ENCODE measurements at regions not wholly inside any gene's neighbourhood (a gene's known extent, or its start where the extent isn't known, plus 50 kb on each side); places are given as distances from the start of the nearest gene placed in this dataset.

- no peak for DNase-seq
These were observed 135.8 kb upstream of the GPC1 start for GRCh38 chr2:240299710-240300068.

- DNase-seq, result peak; percentile 68
These were observed 135.1 kb upstream of the GPC1 start for GRCh38 chr2:240300261-240300821.

- DNase-seq, result no peak
These were observed 134.6 kb upstream of the GPC1 start for GRCh38 chr2:240300840-240301239.

- DNase-seq, result no peak
These were observed 134.1 kb upstream of the GPC1 start for GRCh38 chr2:240301256-240301795.

GRCh38 chr2:240302041-240302440 lies 133.4 kb upstream of the GPC1 start:
- DNase-seq, result no peak

GRCh38 chr2:240302933-240303595 lies 132.4 kb upstream of the GPC1 start:
- DNase-seq, result no peak

GRCh38 chr2:240303896-240304745 lies 131.3 kb upstream of the GPC1 start:
- peak; percentile 43 for DNase-seq

GRCh38 chr2:240304746-240305161 lies 130.7 kb upstream of the GPC1 start:
- DNase-seq, result peak; percentile 34

- DNase-seq, result peak; percentile 28
These were observed 130.0 kb upstream of the GPC1 start for GRCh38 chr2:240305369-240305962.

- DNase-seq, result no peak
These were observed 129.3 kb upstream of the GPC1 start for GRCh38 chr2:240306185-240306584.

GRCh38 chr2:240308111-240308651 lies 127.3 kb upstream of the GPC1 start:
- peak; percentile 47 for DNase-seq

- DNase-seq, result peak; percentile 13
These were observed 126.2 kb upstream of the GPC1 start for GRCh38 chr2:240309214-240309613.

- peak; percentile 40 for DNase-seq
These were observed 125.3 kb upstream of the GPC1 start for GRCh38 chr2:240310201-240310600.

- DNase-seq, result peak; percentile 40
These were observed 124.8 kb upstream of the GPC1 start for GRCh38 chr2:240310645-240311044.

- peak; percentile 13 for DNase-seq
These were observed 123.6 kb upstream of the GPC1 start for GRCh38 chr2:240311821-240312220.

- DNase-seq, result peak; percentile 33
These were observed 116.1 kb upstream of the GPC1 start for GRCh38 chr2:240319221-240319854.

GRCh38 chr2:240319855-240320203 lies 115.6 kb upstream of the GPC1 start:
- DNase-seq, result peak; percentile 54

GRCh38 chr2:240320204-240320993 lies 115.1 kb upstream of the GPC1 start:
- DNase-seq, result peak; percentile 71

GRCh38 chr2:240322231-240322955 lies 113.1 kb upstream of the GPC1 start:
- DNase-seq, result peak; percentile 41

- DNase-seq, result peak; percentile 47
These were observed 112.5 kb upstream of the GPC1 start for GRCh38 chr2:240322991-240323390.

Measured in islet precursor cell (in vitro differentiated cells).